Right lobe of liver (tissue), 6 donors: ENCODE measurements at regions not wholly inside any gene's neighbourhood (a gene's known extent, or its start where the extent isn't known, plus 50 kb on each side); places are given as distances from the start of the nearest gene placed in this dataset.
"Not testable (repeated sequence)": the region's sequence is repeated elsewhere in the genome, so short reads cannot be mapped to it uniquely, and the experiment has no call there.

Experiments
- ATAC-seq, 4 donors: fragments of 200-7000 bp; cut with Tn5 transposase; one replicate each; pipeline ENCODE4 v1.9.1; 2020; ENCODE audit warnings: mild to moderate bottlenecking in 4 of 4, moderate library complexity in 4 of 4
- DNase-seq, 3 donors: peaks; one replicate each; pipeline ENCODE4 v3.0.0-alpha.2; 2020
- H3K27ac ChIP-seq, 3 donors: fragments of 200-600 bp; one replicate each; pipeline ENCODE4 v1.8.0; 2022
- H3K27me3 ChIP-seq, 2 donors: fragments of 200-600 bp; one replicate each; pipeline ENCODE4 v1.8.0; 2022
- H3K36me3 ChIP-seq, 4 donors: fragments of 200-600 bp; sonication (generic) in 1 of 4; one replicate each; pipeline versions ENCODE4 v1.5.1 to v1.8.0; 2017 to 2022; ENCODE audit warnings: control low read depth in 1 of 4
- H3K4me1 ChIP-seq, 4 donors: fragments of 200-600 bp; sonication (generic) in 1 of 4; one replicate each; pipeline versions ENCODE4 v1.5.1 to v1.8.0; 2017 to 2022; ENCODE audit warnings: control low read depth in 1 of 4
- H3K4me3 ChIP-seq, 3 donors: fragments of 200-600 bp; one replicate each; pipeline ENCODE4 v1.8.0; 2022
- H3K9me3 ChIP-seq, 4 donors: fragments of 200-600 bp; sonication (generic) in 1 of 4; one replicate each; pipeline versions ENCODE4 v1.5.1 to v1.8.0; 2017 to 2022; ENCODE audit warnings: control low read depth in 1 of 4
- CTCF ChIP-seq, 4 donors: fragments of 200-600 bp in 3 of 4; fragments of 450-650 bp in 1 of 4; IDR thresholded peaks; one replicate each; pipeline versions ENCODE4 v1.5.1 to v1.8.0; 2016 to 2022; ENCODE audit warnings: antibody characterized with exemption in 4 of 4, mild to moderate bottlenecking in 2 of 4
- POLR2A ChIP-seq: fragments of 450-650 bp; IDR thresholded peaks from one replicate; pipeline ENCODE4 v1.6.1; 2017; ENCODE audit warnings: antibody characterized with exemption, mild to moderate bottlenecking
- WGBS: methylation state at CpG from one replicate; pipeline ENCODE4 v1.1.6; 2018; ENCODE audit warnings: low coverage, low lambda C conversion rate; ENCODE audit not compliant: insufficient coverage; ENCODE audit errors: missing lambda C conversion rate; 5-methylcytosine and 5-hydroxymethylcytosine counted together
- intact Hi-C, 2 donors: fragments of 100-400 bp; cut with DNase I; formaldehyde crosslinking; loops; one replicate each; pipeline versions ENCODE4 v1.11.2 to v1.14.1; 2022
- donor health status: DM: no; HTN: yes; CAD: no.
- donor health status: DM: no; HTN: no; CAD: no.
- donor health status: DM: no; HTN: no; CAD: no.
- donor health status: DM: no; HTN: yes; CAD: no.
- donor health status: DM: no; HTN: yes; CAD: no.

DNA sequence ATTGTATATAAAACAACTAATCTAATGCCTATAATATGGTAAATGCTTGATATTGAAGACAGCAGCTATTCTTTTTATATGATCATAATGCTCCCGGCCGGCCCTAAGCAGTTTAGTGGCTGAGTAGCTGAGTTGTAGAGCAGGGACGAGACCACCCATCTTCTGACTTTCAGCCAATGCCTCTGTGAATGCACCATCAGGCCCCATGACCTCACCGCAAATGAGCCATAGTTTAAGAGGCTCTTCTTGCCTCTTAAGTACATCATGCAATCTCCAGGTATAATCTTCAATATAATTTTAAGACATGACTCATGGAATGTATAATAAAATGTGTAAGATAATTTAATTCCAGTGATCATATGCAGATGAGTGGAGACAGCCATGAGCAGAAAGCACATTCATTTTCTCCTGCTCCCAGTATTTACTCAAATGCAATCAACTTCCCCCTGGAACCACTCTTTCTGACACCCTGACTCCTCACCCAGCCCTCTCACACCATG lies 78.9 kb upstream of the SNX9 start:
- WGBS, result 95% methylated on average over 4 of the region's 4 CpGs
- no peak overlapping the region for H3K27ac ChIP-seq
- H3K27me3 ChIP-seq, result no peaks in the 10 kb centered on the region
- no peak for DNase-seq
- H3K36me3 ChIP-seq, result no peaks in the 10 kb centered on the region
- ATAC-seq, result no peak
- no peak overlapping the region for H3K4me3 ChIP-seq
- H3K9me3 ChIP-seq, result no peaks in the 10 kb centered on the region
- TF ChIP-seq CTCF (IDR thresholded peaks at IDR 0.05) (no peak), POLR2A (no peak)
- no peaks in the 10 kb centered on the region for H3K4me1 ChIP-seq
- intact Hi-C loops, result no loop called here

GRCh38 chr6:157746897-157747296 lies 76.1 kb upstream of the SNX9 start:
- no peak for TF ChIP-seq POLR2A
- no peak for TF ChIP-seq CTCF (IDR thresholded peaks at IDR 0.05)
- H3K27me3 ChIP-seq, result no peaks in the 10 kb centered on the region
- intact Hi-C loops, result no loop called here
- DNase-seq (no peak), ATAC-seq (no peak)
- no peaks in the 10 kb centered on the region for H3K36me3 ChIP-seq
- no peak overlapping the region for H3K27ac ChIP-seq
- no peaks in the 10 kb centered on the region for H3K9me3 ChIP-seq
- H3K4me3 ChIP-seq, result no peak overlapping the region
- WGBS, result 85% methylated on average over 6 of the region's 8 CpGs
- no peaks in the 10 kb centered on the region for H3K4me1 ChIP-seq

DNA sequence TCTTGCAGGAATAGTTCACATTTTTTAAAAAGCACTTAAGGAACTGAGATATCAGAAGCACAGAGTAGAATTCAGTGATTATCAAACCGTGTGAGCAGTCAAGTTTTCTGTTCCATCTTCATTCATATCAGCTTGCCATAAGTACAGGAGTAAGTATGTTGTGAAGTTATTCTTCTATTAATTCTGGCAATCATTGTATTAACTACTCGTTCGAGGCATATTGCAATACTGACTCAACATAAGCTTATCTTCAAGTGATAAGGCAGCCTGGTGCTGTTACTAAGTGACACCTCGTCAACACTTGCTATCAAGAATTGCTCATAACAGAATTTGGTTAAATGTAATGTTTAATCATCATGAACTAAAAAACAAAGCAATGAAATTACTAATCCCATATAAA lies 75.7 kb upstream of the SNX9 start:
- DNase-seq (no peak), ATAC-seq (no peak)
- H3K4me3 ChIP-seq, result no peak overlapping the region
- WGBS, result 43% methylated on average over 4 of the region's 4 CpGs
- H3K36me3 ChIP-seq, result no peaks in the 10 kb centered on the region
- intact Hi-C loops, result no loop called here
- TF ChIP-seq CTCF (IDR thresholded peaks at IDR 0.05) (no peak), POLR2A (no peak)
- no peak overlapping the region for H3K27ac ChIP-seq
- H3K4me1 ChIP-seq, result no peaks in the 10 kb centered on the region
- no peaks in the 10 kb centered on the region for H3K9me3 ChIP-seq
- H3K27me3 ChIP-seq, result no peaks in the 10 kb centered on the region

DNA sequence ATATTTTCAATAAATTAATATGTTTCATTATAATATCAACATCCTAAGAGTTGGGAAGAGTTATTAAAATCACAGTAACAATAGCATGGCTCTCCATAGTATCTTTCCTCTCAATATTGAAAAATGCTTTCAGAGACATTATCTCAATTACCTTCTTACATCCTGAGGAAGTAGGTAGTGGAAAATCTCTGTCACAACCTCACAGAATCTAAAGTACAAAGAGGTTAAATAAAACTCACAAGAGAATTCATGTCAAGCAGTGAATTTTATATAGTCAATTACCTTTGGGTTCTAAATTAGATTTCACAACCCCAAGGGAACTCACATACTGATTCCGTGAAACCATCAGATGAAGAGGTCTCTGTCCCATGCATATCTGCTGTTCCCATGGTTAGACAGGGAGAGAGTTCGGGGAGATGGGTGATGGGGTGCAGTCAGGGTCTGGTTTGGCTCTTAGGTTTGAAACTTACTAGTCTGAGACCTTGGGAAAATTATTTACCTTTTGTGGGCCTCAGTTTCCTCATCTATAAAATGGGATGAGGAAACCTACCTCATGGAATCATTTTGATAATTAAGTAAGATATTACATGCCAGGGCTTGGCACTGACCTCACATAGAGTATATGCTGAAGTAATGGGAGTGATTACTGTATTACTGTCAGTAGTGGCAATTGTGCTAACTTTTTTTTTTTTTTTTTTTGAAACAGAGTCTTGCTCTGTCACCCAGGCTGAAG lies 74.0 kb upstream of the SNX9 start:
- H3K27ac ChIP-seq, result no peak overlapping the region
- ATAC-seq, result no peak
- no peak for TF ChIP-seq CTCF (IDR thresholded peaks at IDR 0.05)
- no peak for TF ChIP-seq POLR2A
- WGBS, result 68% methylated on average over 2 of the region's 2 CpGs
- no peaks in the 10 kb centered on the region for H3K36me3 ChIP-seq
- H3K27me3 ChIP-seq, result no peaks in the 10 kb centered on the region
- no peak overlapping the region for H3K4me3 ChIP-seq
- intact Hi-C loops, result no loop called here
- no peaks in the 10 kb centered on the region for H3K4me1 ChIP-seq
- DNase-seq, result no peak
- H3K9me3 ChIP-seq, result no peaks in the 10 kb centered on the region

DNA sequence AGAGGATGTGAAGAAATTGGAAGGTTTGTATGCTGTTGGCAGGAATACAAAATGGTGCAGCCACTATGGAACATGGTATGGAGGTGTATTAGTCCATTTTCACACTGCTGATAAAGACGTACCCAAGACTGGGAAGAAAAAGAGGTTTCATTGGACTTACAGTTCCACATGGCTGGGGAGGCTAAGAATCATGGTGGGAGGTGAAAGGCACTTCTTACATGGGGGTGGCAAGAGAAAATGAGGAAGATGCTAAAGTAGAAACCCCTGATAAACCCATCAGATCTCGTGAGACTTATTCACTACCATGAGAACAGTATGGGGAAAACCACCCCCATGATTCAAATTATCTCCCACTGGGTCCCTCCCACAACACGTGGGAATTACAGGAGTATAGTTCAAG lies 72.1 kb upstream of the SNX9 start:
- intact Hi-C loops, result loop anchor here in 1 of 2 donors (10.0 kb wide), 1 partner anchor 124 kb away; no protein-coding TSS in a partner anchor
- not testable (repeated sequence) for H3K4me1 ChIP-seq, H3K27me3 ChIP-seq, H3K4me3 ChIP-seq, H3K9me3 ChIP-seq, H3K36me3 ChIP-seq, H3K27ac ChIP-seq, ATAC-seq, DNase-seq
- 80% methylated on average over 3 of the region's 3 CpGs for WGBS
